ENCODE measurements at regions not wholly inside any gene's neighbourhood (a gene's known extent, or its start where the extent isn't known, plus 50 kb on each side); places are given as distances from the start of the nearest gene placed in this dataset.
"Not testable (repeated sequence)": the region's sequence is repeated elsewhere in the genome, so short reads cannot be mapped to it uniquely, and the experiment has no call there.

- no peak for DNase-seq (ENCODE audit: low spot score)
- ATAC-seq, result no peak
- intact Hi-C loops (cut with DNase I), result no loop called here
Measured at GRCh38 chr6:112934433-112935327, 587.5 kb downstream of the RFPL4B start.

- no peak for ATAC-seq
- intact Hi-C loops (cut with DNase I), result no loop called here
- no peak for DNase-seq (ENCODE audit: low spot score)
Measured at GRCh38 chr6:112935402-112936078, 588.4 kb downstream of the RFPL4B start.

- DNase-seq (ENCODE audit: low spot score) (no peak), ATAC-seq (no peak)
- intact Hi-C loops (cut with DNase I), result no loop called here
Measured at GRCh38 chr6:112936079-112936472, 588.9 kb downstream of the RFPL4B start.

GRCh38 chr6:112936504-112936903, 589.4 kb downstream of the RFPL4B start:
- DNase-seq (ENCODE audit: low spot score), result no peak
- intact Hi-C loops (cut with DNase I), result no loop called here
- peak; percentile 85 for ATAC-seq

GRCh38 chr6:112937690-112938089, 590.6 kb downstream of the RFPL4B start:
- ATAC-seq; intact Hi-C loops (cut with DNase I); DNase-seq (ENCODE audit: low spot score): not testable (repeated sequence)

- no peak for ATAC-seq
- DNase-seq (ENCODE audit: low spot score), result no peak
- intact Hi-C loops (cut with DNase I), result no loop called here
Measured at GRCh38 chr6:112938650-112939049, 591.5 kb downstream of the RFPL4B start.

- DNase-seq (ENCODE audit: low spot score) (no peak), ATAC-seq (no peak)
- intact Hi-C loops (cut with DNase I), result no loop called here
Measured at GRCh38 chr6:112939563-112939962, 592.4 kb downstream of the RFPL4B start.

GRCh38 chr6:112941613-112942012, 594.5 kb downstream of the RFPL4B start:
- intact Hi-C loops (cut with DNase I), result no loop called here
- no peak for ATAC-seq
- DNase-seq (ENCODE audit: low spot score), result no peak

- intact Hi-C loops (cut with DNase I), result no loop called here
- peak; percentile 75 for ATAC-seq
- DNase-seq (ENCODE audit: low spot score), result no peak
Measured at GRCh38 chr6:112946051-112946450, 598.9 kb downstream of the RFPL4B start.

GRCh38 chr6:112947507-112947906, 600.4 kb downstream of the RFPL4B start:
- intact Hi-C loops (cut with DNase I), result no loop called here
- ATAC-seq (no peak), DNase-seq (ENCODE audit: low spot score) (no peak)

GRCh38 chr6:112951829-112952228, 604.7 kb downstream of the RFPL4B start:
- DNase-seq (ENCODE audit: low spot score) (no peak), ATAC-seq (no peak)
- intact Hi-C loops (cut with DNase I), result no loop called here

- DNase-seq (ENCODE audit: low spot score); intact Hi-C loops (cut with DNase I); ATAC-seq: not testable (repeated sequence)
Measured at GRCh38 chr6:112955743-112956142, 608.6 kb downstream of the RFPL4B start.

- ATAC-seq (peak; percentile 88), DNase-seq (ENCODE audit: low spot score) (no peak)
Measured at GRCh38 chr6:112956696-112957535, 609.8 kb downstream of the RFPL4B start.

GRCh38 chr6:112957536-112957916, 610.4 kb downstream of the RFPL4B start:
- intact Hi-C loops (cut with DNase I), result no loop called here
- ATAC-seq, result no peak
- DNase-seq (ENCODE audit: low spot score), result no peak

More at GRCh38 chr6:112956696-112957535, 609.8 kb downstream of the RFPL4B start:
- intact Hi-C loops (cut with DNase I), result no loop called here

- intact Hi-C loops (cut with DNase I); DNase-seq (ENCODE audit: low spot score); ATAC-seq: not testable (repeated sequence)
Measured at GRCh38 chr6:112960130-112960529, 613.0 kb downstream of the RFPL4B start.

- ATAC-seq, result no peak
- no peak for DNase-seq (ENCODE audit: low spot score)
- intact Hi-C loops (cut with DNase I), result no loop called here
Measured at GRCh38 chr6:112967974-112968373, 620.8 kb downstream of the RFPL4B start.

GRCh38 chr6:112971651-112972050, 624.5 kb downstream of the RFPL4B start:
- no peak for ATAC-seq
- intact Hi-C loops (cut with DNase I), result no loop called here
- no peak for DNase-seq (ENCODE audit: low spot score)

GRCh38 chr6:112974931-112975330, 627.8 kb downstream of the RFPL4B start:
- ATAC-seq; DNase-seq (ENCODE audit: low spot score); intact Hi-C loops (cut with DNase I): not testable (repeated sequence)

- intact Hi-C loops (cut with DNase I); DNase-seq (ENCODE audit: low spot score); ATAC-seq: not testable (repeated sequence)
Measured at GRCh38 chr6:112976579-112976978, 629.4 kb downstream of the RFPL4B start.
